HG02623 (cell line): ENCODE measurements at regions not wholly inside any gene's neighbourhood (a gene's known extent, or its start where the extent isn't known, plus 50 kb on each side); places are given as distances from the start of the nearest gene placed in this dataset.
"Not testable (repeated sequence)": the region's sequence is repeated elsewhere in the genome, so short reads cannot be mapped to it uniquely, and the experiment has no call there.

Source experiments
- ATAC-seq: cut with Tn5 transposase; IDR thresholded peaks from one replicate; pipeline ENCODE4 v1.9.1; 2021; ENCODE audit warnings: moderate library complexity; ENCODE audit not compliant: unreplicated experiment

DNA sequence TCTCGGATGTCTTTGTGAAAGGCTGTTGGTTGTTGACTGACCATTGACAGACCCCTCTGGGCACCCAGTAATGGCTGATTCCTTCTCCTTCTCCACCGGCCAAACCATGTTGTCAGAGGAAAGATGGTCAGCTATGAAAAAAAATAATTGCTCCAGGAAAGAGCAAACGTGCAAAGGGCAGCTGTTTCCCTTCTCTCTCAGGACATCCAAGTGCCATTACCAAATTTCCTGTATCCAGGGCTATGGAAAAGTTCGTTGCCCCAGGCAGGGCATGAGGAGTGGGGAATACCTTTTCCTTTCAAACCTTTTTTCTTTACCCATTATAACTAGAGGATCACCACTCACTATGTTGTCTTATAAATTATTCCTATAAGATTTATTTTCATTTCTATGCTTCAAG is 321.5 kb upstream of the HNRNPA3 start:
- ATAC-seq, result no peak

DNA sequence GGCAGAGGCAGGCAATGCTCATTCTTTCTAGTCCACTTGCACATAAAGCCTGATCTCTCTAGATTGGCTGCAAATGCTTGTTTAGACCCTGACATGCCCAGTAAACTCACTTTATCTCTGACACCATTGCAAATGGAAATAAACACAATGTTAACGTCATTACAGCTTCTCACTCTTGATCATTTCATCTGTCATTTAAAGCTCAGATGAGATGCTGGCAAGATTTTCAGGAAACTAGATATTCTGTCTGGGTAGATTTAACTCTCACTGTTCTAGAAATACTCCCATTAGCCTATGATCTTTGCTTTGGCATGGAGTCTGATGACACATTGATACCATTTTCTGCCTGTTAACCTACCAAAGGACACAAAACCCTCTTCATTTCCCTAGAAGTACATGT is 320.7 kb upstream of the HNRNPA3 start:
- ATAC-seq, result no peak

DNA sequence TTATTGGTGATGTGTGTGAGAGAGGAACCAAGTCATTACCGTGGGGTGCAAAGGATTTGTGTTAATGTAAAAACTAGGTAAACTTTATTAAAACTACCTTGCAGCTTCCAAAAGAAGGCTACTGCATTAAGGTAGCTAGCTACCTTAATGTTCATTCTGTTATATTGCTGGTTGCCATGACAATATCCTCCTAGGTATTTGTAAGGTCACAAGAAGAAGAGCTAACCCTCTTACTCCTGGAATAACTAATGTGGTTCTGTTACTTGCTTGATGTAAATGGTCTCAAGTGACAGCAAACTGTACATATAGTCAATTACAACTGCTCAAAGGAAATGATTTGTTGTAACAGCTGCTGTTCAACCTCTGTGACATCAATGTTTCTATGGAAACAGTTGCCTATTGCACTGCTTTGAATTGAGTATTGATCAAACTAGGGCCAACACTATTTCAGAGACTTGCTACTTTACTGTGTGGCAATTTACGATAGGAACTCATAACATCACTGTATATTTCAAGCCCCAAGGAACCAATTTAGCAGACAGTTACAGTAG is 319.8 kb upstream of the HNRNPA3 start:
- ATAC-seq, result no peak

DNA sequence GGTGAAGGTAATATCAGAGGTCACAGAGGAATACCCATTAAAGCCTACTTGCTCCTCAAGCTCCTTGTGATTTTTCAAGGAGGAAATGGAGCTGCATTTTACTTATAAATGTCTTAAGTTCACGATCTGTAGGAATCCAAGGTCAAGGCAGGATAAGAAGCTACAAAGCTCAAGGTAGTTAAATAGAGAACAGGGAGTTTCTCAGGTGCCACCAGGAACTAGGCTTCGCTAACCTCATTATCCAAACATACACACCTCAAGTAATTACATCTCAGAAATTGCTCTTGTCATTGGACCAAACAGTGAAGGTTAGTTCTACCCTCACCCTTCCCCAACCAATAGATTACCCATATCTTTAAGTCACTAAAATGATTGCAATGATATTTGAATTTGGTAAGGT is 317.4 kb upstream of the HNRNPA3 start:
- ATAC-seq, result no peak

DNA sequence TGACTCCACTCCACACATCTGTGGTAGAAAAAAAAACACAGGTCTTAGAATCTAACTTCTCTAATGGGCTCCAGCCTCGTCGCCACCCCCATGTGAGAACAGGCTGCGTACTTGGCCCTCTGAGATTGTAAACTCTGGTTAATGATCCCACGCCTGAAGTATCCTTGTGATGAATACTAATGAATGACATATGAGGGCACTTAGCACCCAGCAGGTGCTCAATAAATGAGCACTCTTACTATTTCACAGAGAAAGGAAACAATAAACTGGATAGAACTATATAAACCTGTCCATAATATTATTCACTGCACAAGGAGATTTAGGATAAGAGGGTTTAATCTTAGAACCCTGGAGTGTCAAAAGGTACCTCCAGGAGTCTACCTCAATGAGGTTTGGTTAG is 310.1 kb upstream of the HNRNPA3 start:
- no peak for ATAC-seq

DNA sequence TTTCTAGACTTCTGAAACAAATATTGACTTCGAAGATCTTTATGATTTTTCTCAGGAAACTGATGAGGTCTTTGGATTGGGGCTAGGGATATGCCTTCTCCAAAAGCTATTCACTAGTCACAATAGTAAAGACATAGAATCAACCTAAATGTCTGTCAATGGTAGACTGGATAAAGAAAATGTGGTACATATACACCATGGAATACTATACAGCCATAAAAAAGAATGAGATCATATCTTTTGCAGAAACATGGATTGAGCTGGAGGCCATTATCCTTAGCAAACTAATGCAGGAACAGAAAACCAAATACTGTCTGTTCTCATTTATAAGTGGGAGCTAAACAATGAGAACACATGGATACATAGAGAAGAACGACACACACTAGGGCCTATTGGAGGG is 308.5 kb upstream of the HNRNPA3 start:
- ATAC-seq, result not testable (repeated sequence)

DNA sequence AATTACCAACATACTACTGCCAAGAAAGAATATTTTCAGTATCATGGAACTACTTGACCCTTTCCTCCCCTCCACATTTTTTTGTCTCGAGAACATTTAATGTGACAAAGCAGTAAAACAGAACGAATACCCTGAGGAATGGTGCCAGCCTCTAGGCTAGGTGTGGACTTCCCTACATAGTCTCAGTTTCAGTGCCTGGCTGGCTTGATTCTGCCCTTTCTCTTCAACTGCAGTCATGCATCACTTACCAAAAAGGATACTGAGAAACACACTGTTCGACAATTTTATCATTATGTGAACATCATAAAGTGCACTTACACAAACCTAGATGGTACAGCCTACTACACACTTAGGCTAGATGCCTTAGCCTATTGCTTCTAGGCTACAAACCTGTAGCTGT is 305.3 kb upstream of the HNRNPA3 start:
- ATAC-seq, result no peak

DNA sequence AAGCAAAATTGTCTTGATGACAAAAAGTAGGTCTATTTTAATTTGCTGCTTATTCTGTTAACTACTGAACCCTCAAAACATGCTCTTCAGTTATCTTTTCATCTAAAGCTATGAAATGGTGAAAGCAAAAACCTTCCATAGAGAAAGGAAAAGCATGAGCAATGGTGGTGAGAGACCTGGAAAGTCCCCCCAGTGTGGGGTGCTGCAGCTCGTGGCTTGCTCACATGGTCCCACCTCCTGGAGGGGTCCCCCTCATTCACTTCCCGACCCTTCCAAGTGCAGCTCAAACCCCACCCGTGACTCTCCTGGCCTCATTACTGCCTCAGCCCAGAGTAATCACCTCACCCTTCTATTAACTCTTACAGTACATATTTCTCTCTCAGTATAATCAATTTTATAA is 301.8 kb upstream of the HNRNPA3 start:
- no peak for ATAC-seq

DNA sequence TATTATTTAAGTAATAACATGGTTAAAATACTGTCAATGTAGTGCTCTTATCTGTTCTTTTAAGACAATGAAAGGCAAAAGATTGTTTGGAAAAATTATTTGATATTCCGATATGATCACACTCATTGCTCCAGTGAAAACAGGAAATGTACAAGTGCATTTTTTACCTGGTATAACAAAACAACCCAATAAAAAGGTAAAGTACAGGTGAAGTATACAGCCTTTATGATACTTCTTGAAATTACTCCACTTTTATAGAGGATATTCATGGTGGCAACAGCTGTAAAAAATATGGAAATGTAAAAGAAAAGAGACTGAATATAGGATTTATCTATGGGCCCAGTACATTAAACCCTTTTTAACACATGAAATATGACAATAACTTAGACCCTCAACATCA is 298.6 kb upstream of the HNRNPA3 start:
- ATAC-seq, result no peak

DNA sequence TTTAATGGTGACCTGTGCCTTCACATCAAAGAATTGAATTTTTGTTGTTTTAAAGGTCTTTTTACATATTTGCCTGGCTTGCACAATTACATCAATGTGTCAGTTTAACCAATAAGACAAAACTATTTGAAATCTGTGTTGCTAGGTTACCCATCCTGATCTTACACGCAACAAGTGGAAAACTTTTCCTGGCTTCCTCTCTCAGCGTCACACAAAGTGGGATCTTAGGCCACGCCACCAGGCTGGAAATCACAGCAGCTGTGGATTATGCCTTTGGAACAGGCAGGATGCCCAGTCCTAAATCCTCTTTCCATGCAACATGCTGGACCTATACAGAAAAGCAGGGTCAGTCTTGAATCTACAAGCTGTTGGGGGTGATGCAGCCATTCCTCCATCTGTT is 298.2 kb upstream of the HNRNPA3 start:
- ATAC-seq, result no peak

DNA sequence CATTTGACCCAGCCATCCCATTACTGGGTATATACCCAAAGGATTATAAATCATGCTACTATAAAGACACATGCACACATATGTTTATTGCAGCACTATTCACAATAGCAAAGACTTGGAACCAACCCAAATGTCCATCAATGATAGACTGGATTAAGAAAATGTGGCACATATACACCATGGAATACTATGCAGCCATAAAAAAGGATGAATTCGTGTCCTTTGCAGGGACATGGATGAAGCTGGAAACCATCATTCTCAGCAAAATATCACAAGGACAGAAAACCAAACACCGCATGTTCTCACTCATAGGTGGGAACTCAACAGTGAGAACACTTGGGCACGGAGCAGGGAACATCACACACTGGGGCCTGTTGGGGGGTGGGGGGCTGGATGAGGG is 290.0 kb upstream of the HNRNPA3 start:
- ATAC-seq, result not testable (repeated sequence)

DNA sequence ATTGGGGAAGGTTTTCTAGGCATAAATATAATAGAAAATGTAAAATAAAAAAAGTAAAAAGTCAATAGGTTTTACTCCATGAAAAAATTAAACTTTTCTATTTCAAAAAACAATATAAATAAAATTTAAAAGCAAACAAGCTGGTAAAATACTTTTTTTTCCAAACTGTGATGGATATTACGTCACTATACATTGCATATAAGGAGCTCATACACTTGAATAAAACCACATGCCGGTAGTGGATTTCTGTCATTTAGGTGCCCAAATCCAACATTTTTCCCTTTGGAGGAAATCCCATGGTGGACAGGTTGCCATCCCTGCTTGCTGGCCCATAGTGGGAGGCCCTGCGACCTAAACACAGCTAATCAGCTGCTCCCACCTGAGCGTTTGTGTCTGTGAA is 289.4 kb upstream of the HNRNPA3 start:
- ATAC-seq, result no peak

DNA sequence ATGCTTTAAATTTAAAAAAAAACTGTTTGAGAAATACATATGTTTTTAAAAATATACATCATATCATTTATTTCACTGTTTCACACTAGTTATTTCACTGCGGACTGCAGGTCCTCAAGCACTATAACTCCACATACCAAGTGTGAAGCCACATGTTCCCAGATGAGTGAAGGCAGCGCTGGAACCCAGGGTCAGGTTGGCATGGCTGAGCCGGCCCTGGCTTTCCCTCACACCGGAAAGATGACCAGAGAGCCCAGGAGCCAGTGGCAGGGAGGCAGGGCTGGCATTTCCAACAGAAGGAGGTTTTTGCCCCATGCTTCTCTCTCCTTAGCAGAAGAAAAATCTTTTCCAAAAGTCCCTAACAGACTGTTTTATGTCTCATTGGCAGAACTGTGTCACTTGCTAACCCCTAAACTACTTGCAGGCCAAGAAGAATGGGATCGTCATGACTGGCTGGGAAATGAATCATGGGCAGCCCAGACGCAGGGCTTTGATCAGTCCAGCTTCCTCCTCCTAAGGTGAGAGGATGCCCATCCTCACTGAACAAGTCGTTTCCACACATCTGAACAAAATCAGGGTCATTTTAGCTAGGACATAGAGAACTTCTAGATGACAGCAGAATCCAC is 287.6 kb upstream of the HNRNPA3 start:
- no peak for ATAC-seq

DNA sequence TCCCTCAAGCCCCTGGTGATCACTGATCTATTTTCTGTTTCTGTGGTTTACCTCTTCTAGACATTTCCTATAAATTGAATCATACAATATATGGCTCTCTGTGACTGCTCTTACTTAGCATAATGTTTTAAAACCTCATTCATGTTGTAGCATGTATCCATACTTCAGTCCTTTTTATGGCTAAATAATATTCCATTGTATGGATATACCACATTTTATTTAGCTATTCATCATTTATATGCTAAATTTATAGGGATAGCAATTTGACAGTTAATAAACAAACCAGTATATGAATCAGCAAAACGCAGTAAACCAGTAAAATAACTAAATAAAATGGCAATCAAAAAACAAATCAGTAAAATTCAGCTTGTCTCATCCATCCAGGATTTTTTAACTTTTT is 286.1 kb upstream of the HNRNPA3 start:
- no peak for ATAC-seq

DNA sequence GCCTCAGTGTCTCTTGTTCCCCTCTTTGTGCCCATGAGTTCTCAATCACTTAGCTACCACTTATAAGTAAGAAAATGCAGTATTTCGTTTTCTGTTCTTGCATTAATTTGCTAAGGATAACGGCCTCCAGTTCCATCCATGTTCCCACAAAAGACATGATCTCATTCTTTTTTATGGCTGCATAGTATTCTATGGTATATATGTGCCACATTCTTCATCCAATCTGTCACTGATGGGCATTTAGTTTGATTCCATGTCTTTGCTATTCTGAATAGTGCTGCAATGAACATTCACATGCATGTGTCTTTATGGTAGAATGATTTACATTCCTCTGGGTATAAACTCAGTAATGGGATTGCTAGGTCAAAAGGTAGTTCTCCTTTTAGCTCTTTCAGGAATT is 283.2 kb upstream of the HNRNPA3 start:
- not testable (repeated sequence) for ATAC-seq

DNA sequence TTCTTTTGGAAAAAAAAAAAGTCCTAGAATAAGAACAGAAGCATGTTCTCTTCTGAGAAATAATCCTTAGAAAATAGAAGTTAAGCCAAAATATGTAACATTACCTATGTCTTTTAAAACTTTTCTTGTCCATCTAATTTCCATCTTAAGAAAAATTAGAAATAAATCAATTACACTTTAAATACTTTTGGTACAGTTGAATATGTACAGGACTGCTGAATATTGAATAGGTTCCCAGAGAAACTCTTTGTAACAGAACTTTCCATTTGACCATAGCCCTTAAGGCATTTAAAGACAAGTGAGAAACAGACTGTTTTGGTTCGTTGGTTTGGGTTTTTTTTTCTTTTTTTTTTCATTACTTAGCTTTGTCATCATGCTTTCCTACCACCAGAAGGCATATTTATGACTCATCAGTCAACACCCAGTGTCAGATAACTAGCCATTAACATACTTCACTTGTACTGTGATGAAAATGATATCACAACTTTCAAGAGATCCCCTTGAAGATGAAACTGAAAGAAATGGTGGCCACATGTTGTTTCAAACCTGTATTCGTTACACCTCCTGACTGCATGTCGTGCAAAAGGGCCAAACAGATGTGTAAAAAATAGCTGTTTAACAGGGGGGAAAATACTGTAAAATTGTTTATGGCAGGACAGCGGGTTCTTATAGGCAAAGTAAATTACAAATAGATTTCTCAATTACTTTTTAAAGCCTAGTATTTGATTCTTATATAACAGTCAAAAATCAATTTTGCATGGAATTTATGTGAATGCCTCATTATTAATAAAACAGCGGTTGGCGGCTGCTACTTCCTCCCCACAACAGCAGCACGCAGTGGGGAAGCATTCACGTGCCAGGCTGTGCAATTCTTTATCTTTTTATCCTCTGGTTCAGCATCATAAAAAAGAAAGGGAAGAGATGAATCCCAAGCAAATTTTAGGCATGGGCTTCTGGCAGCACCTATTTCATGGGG is 280.7 kb upstream of the HNRNPA3 start:
- ATAC-seq, result peak; percentile 96

DNA sequence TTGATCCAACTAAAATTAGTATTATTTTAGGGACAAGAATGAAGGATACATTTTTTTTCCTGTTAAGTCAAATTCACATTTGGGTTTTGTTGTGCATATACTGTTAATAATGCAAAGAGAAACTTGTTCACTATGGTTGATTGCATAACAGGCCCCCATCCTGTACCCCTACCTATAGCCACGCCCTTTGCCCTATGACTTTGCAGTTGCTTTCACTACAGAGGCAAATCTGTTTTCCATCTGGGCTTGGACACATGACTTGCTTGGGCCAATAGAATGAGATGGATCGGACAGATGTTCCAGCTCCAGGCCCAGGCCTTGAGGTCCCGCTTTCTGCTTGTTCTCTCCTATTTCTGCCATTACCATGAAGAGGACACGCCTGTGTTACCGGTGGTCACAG is 278.5 kb upstream of the HNRNPA3 start:
- no peak for ATAC-seq

DNA sequence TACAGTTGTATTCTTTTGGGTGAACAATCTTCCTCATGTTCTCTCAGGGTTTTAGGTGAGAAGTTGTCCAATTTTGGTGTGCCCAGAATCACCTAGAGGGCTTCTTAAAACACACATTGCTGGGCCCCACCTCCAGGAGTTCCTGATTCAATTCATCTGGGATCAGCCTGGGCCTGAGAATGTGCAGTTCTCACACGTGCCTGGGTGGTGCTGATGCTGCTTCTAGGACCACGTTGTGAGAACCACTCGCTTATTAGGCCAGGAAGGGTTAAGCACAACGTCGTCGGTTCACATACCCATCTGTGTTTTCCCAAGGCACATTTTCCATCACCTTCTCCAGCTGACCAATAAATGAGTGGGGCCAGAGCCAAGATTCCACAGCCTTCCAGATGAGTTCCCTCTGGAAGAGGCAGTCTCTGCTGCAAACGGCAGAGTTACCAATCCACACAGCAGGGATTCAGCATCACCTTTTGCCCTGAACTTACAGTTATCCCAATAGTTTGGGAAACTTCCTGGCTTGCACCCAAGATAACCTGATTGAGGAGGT is 277.7 kb upstream of the HNRNPA3 start:
- no peak for ATAC-seq

DNA sequence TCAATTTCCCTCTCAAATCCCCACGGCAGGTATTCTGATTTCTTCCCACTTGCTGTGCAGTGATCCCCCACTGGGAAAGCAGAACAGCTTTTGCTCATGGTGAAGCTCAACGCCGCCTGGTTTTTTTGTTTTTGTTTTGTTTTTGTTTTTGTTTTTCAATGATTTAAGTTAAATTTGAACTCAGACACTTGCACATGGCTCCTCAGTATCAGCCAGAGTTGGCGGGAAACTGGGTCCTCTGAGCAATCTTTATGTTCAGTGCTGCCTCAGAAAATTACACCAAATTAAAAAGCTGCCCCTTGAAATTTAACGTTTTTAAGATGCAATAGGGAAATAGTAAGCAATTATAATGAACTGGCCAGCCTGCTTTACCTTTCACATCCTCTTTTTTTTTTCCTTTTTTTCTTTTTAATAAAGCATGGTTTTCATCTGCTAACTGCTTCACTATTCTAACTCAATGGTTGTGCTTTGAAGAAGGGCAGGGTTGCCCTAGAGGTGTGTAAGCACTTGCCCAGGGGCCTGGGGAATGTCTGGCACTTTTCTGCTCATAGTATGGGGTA is 277.0 kb upstream of the HNRNPA3 start:
- ATAC-seq, result no peak

DNA sequence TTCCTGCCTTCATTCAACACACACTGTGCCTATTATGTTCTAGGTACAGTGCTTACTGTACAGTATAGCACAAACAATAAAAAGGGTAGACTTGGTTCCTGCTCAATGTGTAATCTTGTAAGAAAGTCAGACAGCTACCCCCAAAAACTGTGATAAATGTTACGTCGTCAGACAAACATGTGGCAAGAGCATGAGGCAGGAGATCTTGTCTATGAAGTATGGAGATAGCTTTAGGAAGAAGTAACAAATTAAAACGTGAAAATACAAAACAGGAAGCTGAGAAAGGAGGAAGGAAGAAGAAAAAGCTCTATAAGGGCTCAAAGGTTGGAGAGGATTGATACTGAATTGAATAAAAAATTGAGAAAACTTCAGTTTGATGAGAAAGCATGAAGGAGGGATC is 276.2 kb upstream of the HNRNPA3 start:
- ATAC-seq, result no peak

DNA sequence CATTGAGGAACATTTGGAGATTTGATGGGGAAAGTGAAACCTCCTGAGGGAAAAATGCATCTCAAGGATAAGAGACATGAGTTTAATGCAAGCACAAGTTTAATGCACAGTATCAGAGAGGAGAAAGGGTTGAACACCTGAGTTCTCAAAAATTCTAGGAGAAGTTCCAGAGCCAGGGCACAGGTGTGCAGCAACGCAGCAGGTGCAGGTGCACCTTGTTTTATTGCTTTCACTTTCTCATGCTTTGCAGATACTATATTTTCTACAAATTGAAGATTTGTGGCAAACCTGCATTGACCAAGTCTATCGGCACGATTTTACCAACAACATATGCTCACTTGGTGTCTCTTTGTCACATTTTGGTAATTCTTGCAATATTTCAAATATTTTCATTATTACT is 267.6 kb upstream of the HNRNPA3 start:
- ATAC-seq, result no peak

DNA sequence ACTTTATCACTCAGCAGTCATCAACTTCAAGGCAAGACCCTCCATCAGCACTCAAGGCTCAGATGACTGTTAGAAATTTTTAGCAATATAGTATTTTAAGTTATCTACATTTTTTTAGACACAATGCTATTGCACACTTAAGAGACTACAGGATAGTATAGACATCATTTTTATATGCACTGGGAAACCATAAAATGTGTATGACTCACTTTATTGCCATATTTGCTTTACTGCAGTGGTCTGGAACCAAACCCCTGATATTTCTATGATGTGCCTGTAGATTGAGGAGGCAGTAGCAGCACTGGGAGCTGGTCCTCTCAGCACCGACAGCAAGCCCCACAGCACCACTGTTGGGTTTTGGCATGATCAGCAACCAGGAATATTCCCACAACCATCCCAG is 264.8 kb upstream of the HNRNPA3 start:
- ATAC-seq, result no peak
